ENCODE measurements at regions not wholly inside any gene's neighbourhood (a gene's known extent, or its start where the extent isn't known, plus 50 kb on each side); places are given as distances from the start of the nearest gene placed in this dataset.
"Not testable (repeated sequence)": the region's sequence is repeated elsewhere in the genome, so short reads cannot be mapped to it uniquely, and the experiment has no call there.

GRCh38 chr6:115618256-115618655, 442.4 kb downstream of the FRK start:
- DNase-seq: no peak

- DNase-seq: no peak
Measured at GRCh38 chr6:115617031-115617430, 443.7 kb downstream of the FRK start.

- DNase-seq: no peak
Measured at GRCh38 chr6:115613488-115613887, 447.2 kb downstream of the FRK start.

- no peak for DNase-seq
Measured at GRCh38 chr6:115612796-115613479, 447.8 kb downstream of the FRK start.

- DNase-seq: no peak
Measured at GRCh38 chr6:115612216-115612615, 448.5 kb downstream of the FRK start.

- DNase-seq: no peak
Measured at GRCh38 chr6:115610696-115611095, 450.0 kb downstream of the FRK start.

- DNase-seq: no peak
Measured at GRCh38 chr6:115609111-115609510, 451.6 kb downstream of the FRK start.

GRCh38 chr6:115602466-115602865, 458.2 kb downstream of the FRK start:
- DNase-seq: no peak

GRCh38 chr6:115601509-115601908, 459.2 kb downstream of the FRK start:
- no peak for DNase-seq

GRCh38 chr6:115601064-115601463, 459.6 kb downstream of the FRK start:
- DNase-seq: no peak

GRCh38 chr6:115594891-115595290, 465.8 kb downstream of the FRK start:
- DNase-seq: no peak

- no peak for DNase-seq
Measured at GRCh38 chr6:115592025-115592424, 468.7 kb downstream of the FRK start.

GRCh38 chr6:115589072-115589471, 471.6 kb downstream of the FRK start:
- not testable (repeated sequence) for DNase-seq

- no peak for DNase-seq
Measured at GRCh38 chr6:115583290-115583689, 477.4 kb downstream of the FRK start.

- DNase-seq: no peak
Measured at GRCh38 chr6:115582386-115582785, 478.3 kb downstream of the FRK start.

GRCh38 chr6:115579565-115579964, 481.1 kb downstream of the FRK start:
- DNase-seq: not testable (repeated sequence)

GRCh38 chr6:115577270-115577669, 483.4 kb downstream of the FRK start:
- DNase-seq: no peak

GRCh38 chr6:115575285-115575684, 485.4 kb downstream of the FRK start:
- DNase-seq: no peak

- DNase-seq: no peak
Measured at GRCh38 chr6:115573861-115574260, 486.8 kb downstream of the FRK start.

GRCh38 chr6:115570331-115570730, 490.4 kb downstream of the FRK start:
- no peak for DNase-seq

- DNase-seq: no peak
Measured at GRCh38 chr6:115554060-115554459, 506.6 kb downstream of the FRK start.

GRCh38 chr6:115551527-115551926, 509.2 kb downstream of the FRK start:
- peak; percentile 95 for DNase-seq

GRCh38 chr6:115545672-115545986, 515.1 kb downstream of the FRK start:
- no peak for DNase-seq

GRCh38 chr6:115544765-115545671, 515.7 kb downstream of the FRK start:
- no peak for DNase-seq

Measured in DMS153 (cell line).